H9 (cell line): ENCODE measurements at regions not wholly inside any gene's neighbourhood (a gene's known extent, or its start where the extent isn't known, plus 50 kb on each side); places are given as distances from the start of the nearest gene placed in this dataset.

ENCODE experiments used
- DNase-seq: peaks from one replicate; pipeline ENCODE4 v3.0.0-alpha.2; 2017
- H2AFZ ChIP-seq: one replicate; pipeline ENCODE4 v1.6.1; 2013; ENCODE audit warnings: mild to moderate bottlenecking, low read length, control low read depth, moderate library complexity
- H2AK5ac ChIP-seq: 2 replicates; pipeline ENCODE4 v1.6.1; 2013; ENCODE audit warnings: low read length, control low read depth, mixed read lengths; ENCODE audit not compliant: insufficient read length
- H2BK120ac ChIP-seq: one replicate; pipeline ENCODE4 v1.6.1; 2013; ENCODE audit warnings: low read depth, mild to moderate bottlenecking, low read length, control low read depth, inconsistent platforms; ENCODE audit not compliant: poor library complexity, severe bottlenecking
- H2BK12ac ChIP-seq: 2 replicates; pipeline ENCODE4 v1.6.1; 2013; ENCODE audit warnings: low read length, control low read depth, mixed read lengths, low read depth; ENCODE audit not compliant: insufficient read length
- H2BK15ac ChIP-seq: 2 replicates; pipeline ENCODE4 v1.6.1; 2013; ENCODE audit warnings: low read depth, low read length, control low read depth
- H2BK20ac ChIP-seq: one replicate; pipeline ENCODE4 v1.6.1; 2013; ENCODE audit warnings: low read depth, mild to moderate bottlenecking, low read length, control low read depth, inconsistent platforms; ENCODE audit not compliant: poor library complexity, severe bottlenecking
- H2BK5ac ChIP-seq: 2 replicates; pipeline ENCODE4 v1.6.1; 2013; ENCODE audit warnings: low read length, control low read depth, mixed read lengths; ENCODE audit not compliant: insufficient read length
- H3K14ac ChIP-seq: 2 replicates; pipeline ENCODE4 v1.6.1; 2013; ENCODE audit warnings: low read length, control low read depth; ENCODE audit not compliant: insufficient read depth
- H3K18ac ChIP-seq: 2 replicates; pipeline ENCODE4 v1.6.1; 2013; ENCODE audit warnings: low read depth, mild to moderate bottlenecking, mixed read lengths, low read length, control low read depth; ENCODE audit not compliant: insufficient read length
- H3K23ac ChIP-seq: 2 replicates; pipeline ENCODE4 v1.6.1; 2013; ENCODE audit warnings: low read length, control low read depth, mixed read lengths, low read depth; ENCODE audit not compliant: insufficient read length
- H3K23me2 ChIP-seq: 2 replicates; pipeline ENCODE4 v1.6.1; 2013; ENCODE audit warnings: low read depth, mild to moderate bottlenecking, mixed read lengths, low read length, control low read depth; ENCODE audit not compliant: insufficient read length, poor library complexity, severe bottlenecking
- H3K27ac ChIP-seq: 2 replicates; pipeline ENCODE4 v1.5.1; 2013; ENCODE audit warnings: low read length, control low read depth, mixed read lengths, low read depth; ENCODE audit not compliant: insufficient read length
- H3K27me3 ChIP-seq: 2 replicates; pipeline ENCODE4 v1.6.1; 2013; ENCODE audit warnings: low read length, control low read depth, inconsistent platforms; ENCODE audit not compliant: insufficient read depth
- H3K4ac ChIP-seq: 2 replicates; pipeline ENCODE4 v1.6.1; 2013; ENCODE audit warnings: low read depth, mild to moderate bottlenecking, control low read depth, inconsistent platforms, low read length, moderate library complexity
- H3K4me1 ChIP-seq: 2 replicates; pipeline ENCODE4 v1.6.1; 2013; ENCODE audit warnings: low read length, control low read depth, inconsistent platforms; ENCODE audit not compliant: insufficient read depth
- H3K4me2 ChIP-seq: 2 replicates; pipeline ENCODE4 v1.6.1; 2013; ENCODE audit warnings: low read length, control low read depth, mixed read lengths; ENCODE audit not compliant: insufficient read length, insufficient read depth
- H3K56ac ChIP-seq: 2 replicates; pipeline ENCODE4 v1.6.1; 2013; ENCODE audit warnings: low read depth, mild to moderate bottlenecking, mixed read lengths, low read length, control low read depth; ENCODE audit not compliant: insufficient read length
- H3K79me1 ChIP-seq: 2 replicates; pipeline ENCODE4 v1.6.1; 2013; ENCODE audit warnings: low read depth, mild to moderate bottlenecking, moderate library complexity, low read length, control low read depth, inconsistent platforms; ENCODE audit not compliant: insufficient read depth, poor library complexity, severe bottlenecking
- H3K79me2 ChIP-seq: 2 replicates; pipeline ENCODE4 v1.6.1; 2013; ENCODE audit warnings: low read length, control low read depth, inconsistent platforms; ENCODE audit not compliant: insufficient read depth
- H3K9ac ChIP-seq: 2 replicates; pipeline ENCODE4 v1.6.1; 2013; ENCODE audit warnings: low read length, control low read depth, mixed read lengths; ENCODE audit not compliant: insufficient read length; ENCODE audit errors: extremely low read depth
- H3K9me3 ChIP-seq: one replicate; pipeline ENCODE4 v1.6.1; 2013; ENCODE audit warnings: low read depth, low read length, inconsistent platforms; ENCODE audit not compliant: control insufficient read depth
- H3T11ph ChIP-seq: one replicate; pipeline ENCODE4 v1.6.1; 2013; ENCODE audit warnings: mild to moderate bottlenecking, low read length, control low read depth, inconsistent platforms
- H4K20me1 ChIP-seq: one replicate; pipeline ENCODE4 v1.6.1; 2013; ENCODE audit not compliant: control insufficient read depth, insufficient read length, insufficient read depth
- H4K5ac ChIP-seq: 2 replicates; pipeline ENCODE4 v1.6.1; 2013; ENCODE audit warnings: low read depth, mild to moderate bottlenecking, mixed read lengths, low read length, control low read depth; ENCODE audit not compliant: insufficient read length
- H4K8ac ChIP-seq: replicated peaks from 2 replicates; pipeline ENCODE4 v1.6.1; 2013; ENCODE audit warnings: low read length, control low read depth, mixed read lengths, low read depth; ENCODE audit not compliant: insufficient read length
- H4K91ac ChIP-seq: 2 replicates; pipeline ENCODE4 v1.6.1; 2013; ENCODE audit warnings: low read depth, mild to moderate bottlenecking, moderate library complexity, mixed read lengths, low read length, control low read depth; ENCODE audit not compliant: insufficient read length
- H3K27ac Mint-ChIP-seq, 3 experiments: 2 replicates in 2 of 3; 3 replicates in 1 of 3; pipeline ENCODE4 v1.8.0; 2020 to 2021; ENCODE audit warnings: mixed read lengths in 3 of 3, mild to moderate bottlenecking in 1 of 3, moderate library complexity in 1 of 3
- H3K27me3 Mint-ChIP-seq: 2 replicates; pipeline ENCODE4 v1.8.0; 2021; ENCODE audit warnings: low read depth, mild to moderate bottlenecking, moderate library complexity, mixed read lengths
- H3K36me3 Mint-ChIP-seq, 3 experiments: 2 replicates in 2 of 3; 3 replicates in 1 of 3; pipeline ENCODE4 v1.8.0; 2020 to 2021; ENCODE audit warnings: low read depth in 3 of 3, mixed read lengths in 3 of 3; ENCODE audit not compliant: insufficient read depth in 1 of 3
- H3K4me1 Mint-ChIP-seq, 2 experiments: 2 replicates each; pipeline ENCODE4 v1.8.0; 2020; ENCODE audit warnings: mixed read lengths in 2 of 2
- H3K4me3 Mint-ChIP-seq, 2 experiments: 2 replicates in 1 of 2; 3 replicates in 1 of 2; pipeline ENCODE4 v1.8.0; 2020 to 2021; ENCODE audit warnings: mild to moderate bottlenecking in 2 of 2, mixed read lengths in 2 of 2, moderate library complexity in 1 of 2
- H3K9me3 Mint-ChIP-seq, 2 experiments: 2 replicates in 1 of 2; 3 replicates in 1 of 2; pipeline ENCODE4 v1.8.0; 2020; ENCODE audit warnings: mild to moderate bottlenecking in 2 of 2, mixed read lengths in 2 of 2, moderate library complexity in 1 of 2
- WGBS: extraction: QIAGEN DNeasy Blood & Tissue Kit; methylation state at CpG from one replicate; pipeline ENCODE4 v1.1.7; 2013; ENCODE audit warnings: missing lambda C conversion rate, low lambda C conversion rate, mixed read lengths; ENCODE audit not compliant: insufficient read length; ENCODE audit errors: extremely low coverage; 5-methylcytosine and 5-hydroxymethylcytosine counted together
- TF ChIP-seq, protein P1 (sequence below): fragments of 200-600 bp; sonication (generic); conservative IDR thresholded peaks from 3 replicates; pipeline ENCODE4 v1.8.0; 2021; ENCODE audit warnings: antibody characterized with exemption, mild to moderate bottlenecking

- no peaks in the 10 kb centered on the region for H3K79me2 ChIP-seq
- no peak overlapping the region for H3K14ac ChIP-seq
- H4K20me1 ChIP-seq = no peaks in the 10 kb centered on the region
- no peak overlapping the region for H3T11ph ChIP-seq
- TF ChIP-seq, protein P1, sequence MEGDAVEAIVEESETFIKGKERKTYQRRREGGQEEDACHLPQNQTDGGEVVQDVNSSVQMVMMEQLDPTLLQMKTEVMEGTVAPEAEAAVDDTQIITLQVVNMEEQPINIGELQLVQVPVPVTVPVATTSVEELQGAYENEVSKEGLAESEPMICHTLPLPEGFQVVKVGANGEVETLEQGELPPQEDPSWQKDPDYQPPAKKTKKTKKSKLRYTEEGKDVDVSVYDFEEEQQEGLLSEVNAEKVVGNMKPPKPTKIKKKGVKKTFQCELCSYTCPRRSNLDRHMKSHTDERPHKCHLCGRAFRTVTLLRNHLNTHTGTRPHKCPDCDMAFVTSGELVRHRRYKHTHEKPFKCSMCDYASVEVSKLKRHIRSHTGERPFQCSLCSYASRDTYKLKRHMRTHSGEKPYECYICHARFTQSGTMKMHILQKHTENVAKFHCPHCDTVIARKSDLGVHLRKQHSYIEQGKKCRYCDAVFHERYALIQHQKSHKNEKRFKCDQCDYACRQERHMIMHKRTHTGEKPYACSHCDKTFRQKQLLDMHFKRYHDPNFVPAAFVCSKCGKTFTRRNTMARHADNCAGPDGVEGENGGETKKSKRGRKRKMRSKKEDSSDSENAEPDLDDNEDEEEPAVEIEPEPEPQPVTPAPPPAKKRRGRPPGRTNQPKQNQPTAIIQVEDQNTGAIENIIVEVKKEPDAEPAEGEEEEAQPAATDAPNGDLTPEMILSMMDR = no peak
- H3K36me3 Mint-ChIP-seq = peaks cover 0 to 10% (median 2%) of the 10 kb centered on the region in 3 experiments; a peak in 2 of 7 replicates
- no peak overlapping the region for H2BK15ac ChIP-seq
- no peak overlapping the region for H4K8ac ChIP-seq
- H2BK20ac ChIP-seq = no peak overlapping the region
- H4K91ac ChIP-seq = no peak overlapping the region
- H3K23me2 ChIP-seq = no peaks in the 10 kb centered on the region
- peaks cover 3% of the 10 kb centered on the region; the same call in 1 of the 2 replicates for H3K4me1 ChIP-seq
- no peak overlapping the region for H3K23ac ChIP-seq
- H3K9me3 Mint-ChIP-seq = peaks cover 5 to 13% of the 10 kb centered on the region in 2 experiments; a peak in 4 of 5 replicates
- no peaks in the 10 kb centered on the region for H3K79me1 ChIP-seq
- H3K56ac ChIP-seq = no peak overlapping the region
- no peak overlapping the region for H3K27ac ChIP-seq
- no peaks in the 10 kb centered on the region for H3K9me3 ChIP-seq
- DNase-seq = no peak
- H3K27me3 Mint-ChIP-seq = no peaks in the 10 kb centered on the region; the same call in 1 of the 2 replicates
- H3K4me3 Mint-ChIP-seq = no peak overlapping the region
- no peak overlapping the region for H2AK5ac ChIP-seq
- no peak overlapping the region for H3K9ac ChIP-seq
- no peak overlapping the region for H2AFZ ChIP-seq
- peaks cover 10% of the 10 kb centered on the region in 2 experiments for H3K4me1 Mint-ChIP-seq
- no peak overlapping the region for H2BK12ac ChIP-seq
- no peak overlapping the region for H3K4me2 ChIP-seq
- no peak overlapping the region for H2BK5ac ChIP-seq
- no peak overlapping the region for H2BK120ac ChIP-seq
- H3K27me3 ChIP-seq = no peaks in the 10 kb centered on the region
- H3K18ac ChIP-seq = no peak overlapping the region
- WGBS = no CpG with 5 or more reads among the region's 4 CpGs
- no peak overlapping the region for H3K4ac ChIP-seq
- H4K5ac ChIP-seq = no peak overlapping the region
- no peak overlapping the region; a peak in 1 of 7 replicates for H3K27ac Mint-ChIP-seq
Observed at GRCh38 chr2:121880283-121880682, 124.8 kb downstream of the TSN start.
